IMR-90 (cell line): ENCODE measurements at regions not wholly inside any gene's neighbourhood (a gene's known extent, or its start where the extent isn't known, plus 50 kb on each side); places are given as distances from the start of the nearest gene placed in this dataset.

Experiments
- ATAC-seq: fragments of 200-7000 bp; cut with Tn5 transposase; 2 replicates; pipeline ENCODE4 v1.9.1; 2020; ENCODE audit warnings: low read depth, mild to moderate bottlenecking, moderate library complexity
- BruUV-seq: library from RNA; stranded (reverse); fragments of 400-500 nt; replicated peaks from 2 replicates; lab custom pipeline; 2021; lab: Mats Ljungman, UMichigan
- CTCF ChIA-PET: fragments of 300-600 bp; formaldehyde crosslinking; extraction: SDS; loops from one replicate; lab custom pipeline; 2021; ENCODE audit warnings: antibody characterized with exemption; lab: Yijun Ruan, JAX
- POLR2A ChIA-PET: fragments of 300-600 bp; sonication (Branson Sonifier 250); formaldehyde crosslinking; loops from one replicate; lab custom pipeline; 2022; ENCODE audit warnings: antibody characterized with exemption; ENCODE audit not compliant: unreplicated experiment; lab: Charles Lee
- DNase-seq: peaks from one replicate; pipeline ENCODE4 v3.0.0; 2013
- H2AFZ ChIP-seq: replicated peaks from 2 replicates; pipeline ENCODE3; 2013; ENCODE audit warnings: low read length, mild to moderate bottlenecking; ENCODE audit not compliant: poor library complexity
- H2AK5ac ChIP-seq: 2 replicates; pipeline ENCODE4 v1.6.1; 2013; ENCODE audit warnings: low read depth, low read length, inconsistent platforms
- H2AK9ac ChIP-seq: replicated peaks from 2 replicates; pipeline ENCODE3; 2013; ENCODE audit warnings: mild to moderate bottlenecking, low read depth, low read length, moderate library complexity; ENCODE audit not compliant: poor library complexity
- H2BK120ac ChIP-seq: 2 replicates; pipeline ENCODE4 v1.6.1; 2013; ENCODE audit warnings: low read depth, low read length, inconsistent platforms
- H2BK15ac ChIP-seq: 3 replicates; pipeline ENCODE4 v1.6.1; 2013; ENCODE audit warnings: low read depth, low read length, inconsistent platforms
- H2BK20ac ChIP-seq: 2 replicates; pipeline ENCODE4 v1.6.1; 2013; ENCODE audit warnings: low read depth, mild to moderate bottlenecking, inconsistent platforms, low read length, moderate library complexity
- H2BK5ac ChIP-seq: 2 replicates; pipeline ENCODE4 v1.6.1; 2013; ENCODE audit warnings: mild to moderate bottlenecking, low read depth, low read length, inconsistent platforms; ENCODE audit not compliant: poor library complexity, severe bottlenecking
- H3K14ac ChIP-seq: replicated peaks from 2 replicates; pipeline ENCODE4 v1.6.1; 2013; ENCODE audit warnings: low read depth, low read length, inconsistent platforms
- H3K18ac ChIP-seq: 2 replicates; pipeline ENCODE4 v1.6.1; 2013; ENCODE audit warnings: low read depth, low read length, control low read depth
- H3K23ac ChIP-seq: 2 replicates; pipeline ENCODE4 v1.6.1; 2013; ENCODE audit warnings: low read depth, low read length, inconsistent platforms
- H3K27ac ChIP-seq: 2 replicates; pipeline ENCODE4 v1.5.1; 2013; ENCODE audit warnings: mild to moderate bottlenecking, control low read depth, low read length; ENCODE audit not compliant: insufficient read depth
- H3K27me3 ChIP-seq: 2 replicates; pipeline ENCODE4 v1.6.1; 2013; ENCODE audit warnings: low read length; ENCODE audit not compliant: control insufficient read depth, insufficient read depth
- H3K36me3 ChIP-seq: 2 replicates; pipeline ENCODE4 v1.6.1; 2013; ENCODE audit warnings: low read length, mixed read lengths; ENCODE audit not compliant: control insufficient read depth, insufficient read depth
- H3K4ac ChIP-seq: 2 replicates; pipeline ENCODE4 v1.6.1; 2013; ENCODE audit warnings: low read depth, low read length, inconsistent platforms
- H3K4me1 ChIP-seq: 2 replicates; pipeline ENCODE4 v1.6.1; 2013; ENCODE audit warnings: low read length, mixed read lengths; ENCODE audit not compliant: control insufficient read depth, insufficient read depth
- H3K4me2 ChIP-seq: 2 replicates; pipeline ENCODE4 v1.6.1; 2013; ENCODE audit warnings: low read depth, mild to moderate bottlenecking, control low read depth, low read length, moderate library complexity
- H3K4me3 ChIP-seq: 2 replicates; pipeline ENCODE4 v1.5.1; 2013; ENCODE audit warnings: low read depth, mild to moderate bottlenecking, control low read depth, low read length, moderate library complexity; ENCODE audit not compliant: insufficient read depth
- H3K56ac ChIP-seq: 2 replicates; pipeline ENCODE4 v1.6.1; 2013; ENCODE audit warnings: low read length, inconsistent platforms; ENCODE audit not compliant: insufficient read depth; ENCODE audit errors: extremely low read depth
- H3K79me1 ChIP-seq, 2 experiments: 2 replicates each; pipeline ENCODE4 v1.6.1; 2013; ENCODE audit warnings: low read length in 2 of 2, inconsistent platforms in 1 of 2, low read depth in 1 of 2
- H3K9ac ChIP-seq: 2 replicates; pipeline ENCODE4 v1.6.1; 2013; ENCODE audit warnings: low read depth, low read length, control low read depth
- H3K9me1 ChIP-seq: 2 replicates; pipeline ENCODE4 v1.6.1; 2013; ENCODE audit warnings: low read length, inconsistent platforms; ENCODE audit not compliant: insufficient read depth
- H3K9me3 ChIP-seq: 2 replicates; pipeline ENCODE4 v1.6.1; 2013; ENCODE audit warnings: low read length; ENCODE audit not compliant: control insufficient read depth, insufficient read depth
- H4K20me1 ChIP-seq: 2 replicates; pipeline ENCODE4 v1.6.1; 2013; ENCODE audit warnings: low read length, inconsistent platforms; ENCODE audit not compliant: insufficient read depth
- H4K5ac ChIP-seq: 2 replicates; pipeline ENCODE4 v1.6.1; 2013; ENCODE audit warnings: mild to moderate bottlenecking, low read depth, low read length, control low read depth
- H4K8ac ChIP-seq, 2 experiments: 2 replicates each; pipeline ENCODE4 v1.6.1; 2013; ENCODE audit warnings: low read depth in 2 of 2, low read length in 2 of 2, control low read depth in 1 of 2, inconsistent platforms in 1 of 2
- H4K91ac ChIP-seq: 2 replicates; pipeline ENCODE4 v1.6.1; 2013; ENCODE audit warnings: low read depth, low read length, inconsistent platforms; ENCODE audit not compliant: insufficient read depth
- BHLHE40 ChIP-seq: fragments of 150-350 bp; IDR thresholded peaks from 2 replicates; pipeline ENCODE4 v1.6.1; 2016; ENCODE audit warnings: mild to moderate bottlenecking, low read depth, low read length
- CEBPB ChIP-seq: IDR thresholded peaks from 2 replicates; pipeline ENCODE4 v1.6.1; 2012; ENCODE audit warnings: low read depth, low read length, improper control_type of control experiment
- CHD1 ChIP-seq: IDR thresholded peaks from 2 replicates; pipeline ENCODE4 v1.6.1; 2012; ENCODE audit warnings: low read depth, low read length, improper control_type of control experiment
- CTCF ChIP-seq: conservative IDR thresholded peaks from 2 replicates; pipeline ENCODE4 v1.5.1; 2012; ENCODE audit warnings: mild to moderate bottlenecking, low read depth, low read length, improper control_type of control experiment
- ELK1 ChIP-seq: fragments of 150-350 bp; IDR thresholded peaks from 2 replicates; pipeline ENCODE4 v1.6.1; 2016; ENCODE audit warnings: low read depth, mild to moderate bottlenecking, low read length, moderate library complexity, borderline replicate concordance
- FOS ChIP-seq: fragments of 150-350 bp; IDR thresholded peaks from 2 replicates; pipeline ENCODE4 v1.6.1; 2016; ENCODE audit warnings: low read depth, low read length
- MAFK ChIP-seq: IDR thresholded peaks from 2 replicates; pipeline ENCODE4 v1.6.1; 2012; ENCODE audit warnings: low read depth, low read length, improper control_type of control experiment
- MAZ ChIP-seq: IDR thresholded peaks from 2 replicates; pipeline ENCODE4 v1.6.1; 2012; ENCODE audit warnings: low read depth, mild to moderate bottlenecking, low read length, improper control_type of control experiment, moderate library complexity, borderline replicate concordance
- MXI1 ChIP-seq: IDR thresholded peaks from 2 replicates; pipeline ENCODE4 v1.6.1; 2012; ENCODE audit warnings: low read depth, mild to moderate bottlenecking, low read length, moderate library complexity, borderline replicate concordance
- NFE2L2 ChIP-seq: fragments of 150-350 bp; IDR thresholded peaks from 2 replicates; pipeline ENCODE4 v1.6.1; 2016; ENCODE audit warnings: low read depth, mild to moderate bottlenecking, low read length
- POLR2A ChIP-seq: IDR thresholded peaks from 2 replicates; pipeline ENCODE4 v1.6.1; 2012; ENCODE audit warnings: mild to moderate bottlenecking, low read depth, low read length
- RAD21 ChIP-seq: IDR thresholded peaks from 2 replicates; pipeline ENCODE4 v1.6.1; 2012; ENCODE audit warnings: low read length, improper control_type of control experiment
- RCOR1 ChIP-seq: IDR thresholded peaks from 2 replicates; pipeline ENCODE4 v1.6.1; 2012; ENCODE audit warnings: mild to moderate bottlenecking, low read length, improper control_type of control experiment; ENCODE audit not compliant: insufficient replicate concordance
- RFX5 ChIP-seq: IDR thresholded peaks from 2 replicates; pipeline ENCODE4 v1.8.0; 2012; ENCODE audit warnings: low read depth, mild to moderate bottlenecking, low read length, moderate library complexity
- SMC3 ChIP-seq: fragments of 150-350 bp; IDR thresholded peaks from 2 replicates; pipeline ENCODE4 v1.6.1; 2016; ENCODE audit warnings: low read depth, mild to moderate bottlenecking, antibody characterized with exemption, low read length, moderate library complexity
- USF2 ChIP-seq: fragments of 150-350 bp; IDR thresholded peaks from 2 replicates; pipeline ENCODE4 v1.6.1; 2017; ENCODE audit warnings: mild to moderate bottlenecking, antibody characterized with exemption, low read length, low read depth
- WGBS, 2 experiments: methylation state at CpG; one replicate each; pipeline versions ENCODE4 v1.1.5 to v1.1.7; 2013; ENCODE audit warnings: missing lambda C conversion rate in 2 of 2; ENCODE audit not compliant: insufficient read length in 1 of 2; ENCODE audit errors: extremely low coverage in 2 of 2; 5-methylcytosine and 5-hydroxymethylcytosine counted together
- dilution Hi-C: fragments of 300-500 bp; cut with HindIII; formaldehyde crosslinking; loops from one replicate; pipeline ENCODE4 v1.14.3; 2018; ENCODE audit warnings: low sequenced_read_pairs; ENCODE audit not compliant: unreplicated experiment
- in situ Hi-C: fragments of 300-500 bp; cut with MboI; formaldehyde crosslinking; loops from 3 replicates; pipeline ENCODE4 v1.14.3; 2019; ENCODE audit warnings: low sequenced_read_pairs, inconsistent platforms, mixed read lengths
- intact Hi-C: fragments of 100-400 bp; cut with micrococcal nuclease; formaldehyde crosslinking; loops from 2 replicates; pipeline ENCODE4 v1.10.0; 2022

GRCh38 chr2:107094450-107094986 is 208.6 kb upstream of the ST6GAL2 start:
- H3K36me3 ChIP-seq, result no peaks in the 10 kb centered on the region
- no peaks in the 10 kb centered on the region for H3K4me1 ChIP-seq
- no peak overlapping the region for H3K4me3 ChIP-seq
- H3K9me3 ChIP-seq, result peaks cover 5% of the 10 kb centered on the region
- H2BK120ac ChIP-seq, result no peak overlapping the region
- POLR2A ChIA-PET, result no interaction called here
- no peaks in the 10 kb centered on the region for H3K9me1 ChIP-seq
- ATAC-seq (no peak), DNase-seq (no peak)
- H2BK5ac ChIP-seq, result no peak overlapping the region
- no peak for TF ChIP-seq RFX5
- no peak for TF ChIP-seq ELK1
- TF ChIP-seq MXI1, result no peak
- TF ChIP-seq FOS, result no peak
- TF ChIP-seq MAFK, result no peak
- no peak for TF ChIP-seq MAZ
- no peak for TF ChIP-seq POLR2A
- no peak for TF ChIP-seq RCOR1
- no peak for TF ChIP-seq NFE2L2
- TF ChIP-seq CHD1, result no peak
- no peak for TF ChIP-seq CEBPB
- TF ChIP-seq USF2, result no peak
- TF ChIP-seq RAD21, result no peak
- no peak for TF ChIP-seq BHLHE40
- TF ChIP-seq SMC3, result no peak
- no peak for TF ChIP-seq CTCF
- H3K18ac ChIP-seq, result no peak overlapping the region
- no peak overlapping the region for H3K56ac ChIP-seq
- no peak overlapping the region for H4K5ac ChIP-seq
- intact Hi-C loops (no loop called here), in situ Hi-C loops (no loop called here), dilution Hi-C loops (no loop called here)
- H2BK15ac ChIP-seq, result no peak overlapping the region
- H3K27me3 ChIP-seq, result no peaks in the 10 kb centered on the region
- no peak overlapping the region for H3K27ac ChIP-seq
- no peak overlapping the region for H2AK9ac ChIP-seq
- no peak overlapping the region for H3K4me2 ChIP-seq
- no CpG with 5 or more reads among the region's 4 CpGs for WGBS, 2 experiments
- H3K14ac ChIP-seq, result no peak overlapping the region
- H3K4ac ChIP-seq, result no peak overlapping the region
- H3K23ac ChIP-seq, result no peak overlapping the region
- H4K8ac ChIP-seq, result no peak overlapping the region
- H4K20me1 ChIP-seq, result no peaks in the 10 kb centered on the region
- H3K9ac ChIP-seq, result no peak overlapping the region
- no peak overlapping the region for H2BK20ac ChIP-seq
- BruUV-seq, result no TSS peak
- H2AFZ ChIP-seq, result no peak overlapping the region
- no peaks in the 10 kb centered on the region for H3K79me1 ChIP-seq
- no peak overlapping the region for H4K91ac ChIP-seq
- CTCF ChIA-PET, result no interaction called here
- no peak overlapping the region for H2AK5ac ChIP-seq
